GM12874 (cell line): ENCODE measurements at regions not wholly inside any gene's neighbourhood (a gene's known extent, or its start where the extent isn't known, plus 50 kb on each side); places are given as distances from the start of the nearest gene placed in this dataset.

ENCODE experiments used
- TF ChIP-seq, protein P1 (sequence below): IDR thresholded peaks from 2 replicates; pipeline ENCODE4 v1.5.1; 2011; ENCODE audit warnings: low read depth, mild to moderate bottlenecking, control low read depth, low read length, moderate library complexity; ENCODE audit not compliant: insufficient read depth

DNA sequence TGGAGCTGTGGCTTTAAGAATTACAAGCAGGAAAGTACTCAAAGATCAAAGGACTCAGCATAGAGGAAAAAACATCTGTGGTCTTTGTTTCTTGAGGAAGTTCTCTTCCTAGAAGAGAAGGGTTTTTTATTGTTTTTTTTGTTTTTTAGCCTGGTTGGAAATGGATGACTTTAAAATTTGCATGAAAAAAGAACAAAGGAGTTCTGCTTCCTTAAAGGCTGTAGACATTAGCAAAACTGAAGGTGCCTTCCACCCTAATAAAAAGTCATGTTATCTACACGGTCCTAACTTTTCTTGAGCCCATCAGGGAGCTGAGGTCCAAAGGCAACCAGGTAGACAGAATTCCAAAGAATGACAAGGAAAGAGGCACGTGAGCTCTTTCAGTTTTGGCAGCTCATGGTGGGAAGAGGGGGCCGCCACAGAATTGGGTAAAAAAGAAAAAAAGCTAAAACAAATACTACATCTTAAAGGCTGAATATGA lies 356.6 kb downstream of the SH2D4B start:
- TF ChIP-seq, protein P1, sequence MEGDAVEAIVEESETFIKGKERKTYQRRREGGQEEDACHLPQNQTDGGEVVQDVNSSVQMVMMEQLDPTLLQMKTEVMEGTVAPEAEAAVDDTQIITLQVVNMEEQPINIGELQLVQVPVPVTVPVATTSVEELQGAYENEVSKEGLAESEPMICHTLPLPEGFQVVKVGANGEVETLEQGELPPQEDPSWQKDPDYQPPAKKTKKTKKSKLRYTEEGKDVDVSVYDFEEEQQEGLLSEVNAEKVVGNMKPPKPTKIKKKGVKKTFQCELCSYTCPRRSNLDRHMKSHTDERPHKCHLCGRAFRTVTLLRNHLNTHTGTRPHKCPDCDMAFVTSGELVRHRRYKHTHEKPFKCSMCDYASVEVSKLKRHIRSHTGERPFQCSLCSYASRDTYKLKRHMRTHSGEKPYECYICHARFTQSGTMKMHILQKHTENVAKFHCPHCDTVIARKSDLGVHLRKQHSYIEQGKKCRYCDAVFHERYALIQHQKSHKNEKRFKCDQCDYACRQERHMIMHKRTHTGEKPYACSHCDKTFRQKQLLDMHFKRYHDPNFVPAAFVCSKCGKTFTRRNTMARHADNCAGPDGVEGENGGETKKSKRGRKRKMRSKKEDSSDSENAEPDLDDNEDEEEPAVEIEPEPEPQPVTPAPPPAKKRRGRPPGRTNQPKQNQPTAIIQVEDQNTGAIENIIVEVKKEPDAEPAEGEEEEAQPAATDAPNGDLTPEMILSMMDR: no peak

DNA sequence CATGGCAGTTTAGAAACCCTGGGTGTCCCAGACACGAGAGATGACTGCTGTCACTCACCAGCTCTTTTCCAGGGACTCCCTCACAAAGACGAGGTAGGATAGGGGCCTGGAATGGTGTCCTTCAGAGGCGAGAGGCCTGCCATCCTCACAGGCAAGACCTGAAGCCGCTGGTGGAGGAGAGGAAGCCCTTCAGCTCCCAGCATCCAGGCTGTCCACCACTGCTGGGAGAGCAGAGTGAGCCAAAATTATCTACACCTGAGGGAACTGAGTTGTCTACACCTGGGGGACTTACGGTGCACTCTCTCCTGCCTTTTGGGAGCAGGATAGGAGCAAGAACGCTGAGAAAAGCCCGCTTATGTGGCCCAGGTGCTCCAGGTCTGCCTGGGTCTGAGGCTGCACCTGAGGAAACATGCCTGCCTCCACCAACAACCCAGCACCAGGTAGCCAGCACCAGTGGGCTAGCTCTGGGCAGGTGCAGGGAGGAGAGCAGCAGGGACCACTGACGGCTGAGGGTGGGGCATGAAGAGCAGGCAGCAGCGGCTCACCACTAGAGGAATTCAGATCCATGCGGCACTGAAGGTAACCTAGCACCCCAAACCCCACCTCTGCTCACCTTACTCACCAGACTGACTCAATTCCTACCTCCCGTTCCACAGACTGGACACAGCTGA lies 357.2 kb downstream of the SH2D4B start:
- TF ChIP-seq, protein P1: no peak

DNA sequence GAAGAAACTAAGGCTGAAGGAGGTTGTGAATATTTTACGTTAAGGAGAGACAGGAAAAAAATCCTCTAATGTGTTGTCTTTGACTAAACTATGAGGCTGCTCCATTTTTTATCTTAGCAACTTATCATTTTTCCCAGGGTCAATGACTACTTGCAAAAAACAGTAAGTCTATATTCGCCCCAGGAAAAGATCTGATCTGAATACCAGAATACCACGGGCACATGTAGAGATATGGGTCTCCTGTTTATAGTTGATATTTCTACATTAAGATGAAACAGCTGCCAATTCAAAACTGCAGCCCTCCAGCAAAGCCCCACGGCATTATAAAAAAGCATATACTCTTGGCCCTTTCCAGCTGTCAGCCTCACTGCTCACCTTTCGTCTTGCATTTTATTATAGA lies 358.4 kb downstream of the SH2D4B start:
- TF ChIP-seq, protein P1: no peak

- TF ChIP-seq, protein P1: no peak
Observed at GRCh38 chr10:80896959-80897358, 359.3 kb downstream of the SH2D4B start.

- TF ChIP-seq, protein P1: no peak
Observed at GRCh38 chr10:80900661-80901060, 363.0 kb downstream of the SH2D4B start.

DNA sequence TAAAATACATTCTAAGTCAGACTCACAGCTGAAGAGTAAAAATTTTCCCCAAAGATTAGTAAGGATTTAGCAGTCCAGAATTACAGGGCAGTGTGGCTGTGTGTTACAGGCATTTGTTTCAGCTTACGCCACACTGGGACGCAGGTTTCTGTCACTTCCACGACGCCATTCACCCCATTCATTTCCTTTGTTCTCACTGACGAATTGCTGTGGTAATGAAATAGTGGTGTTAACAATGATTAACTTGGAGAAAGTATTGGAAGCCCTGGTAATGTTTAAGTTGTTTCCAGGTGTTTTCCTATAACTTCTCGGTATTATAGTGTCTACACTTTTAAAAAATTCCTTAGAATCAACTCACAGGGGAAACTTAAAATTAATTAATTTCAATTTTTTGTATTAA lies 370.9 kb downstream of the SH2D4B start:
- TF ChIP-seq, protein P1: no peak

- TF ChIP-seq, protein P1: no peak
Observed at GRCh38 chr10:80909254-80909653, 371.6 kb downstream of the SH2D4B start.
